ENCODE measurements at regions not wholly inside any gene's neighbourhood (a gene's known extent, or its start where the extent isn't known, plus 50 kb on each side); places are given as distances from the start of the nearest gene placed in this dataset.

GRCh38 chr5:5783021-5783420 lies 360.5 kb downstream of the ICE1 start:
- no peak for DNase-seq (ENCODE audit: low read depth)
- TF ChIP-seq, protein P1, sequence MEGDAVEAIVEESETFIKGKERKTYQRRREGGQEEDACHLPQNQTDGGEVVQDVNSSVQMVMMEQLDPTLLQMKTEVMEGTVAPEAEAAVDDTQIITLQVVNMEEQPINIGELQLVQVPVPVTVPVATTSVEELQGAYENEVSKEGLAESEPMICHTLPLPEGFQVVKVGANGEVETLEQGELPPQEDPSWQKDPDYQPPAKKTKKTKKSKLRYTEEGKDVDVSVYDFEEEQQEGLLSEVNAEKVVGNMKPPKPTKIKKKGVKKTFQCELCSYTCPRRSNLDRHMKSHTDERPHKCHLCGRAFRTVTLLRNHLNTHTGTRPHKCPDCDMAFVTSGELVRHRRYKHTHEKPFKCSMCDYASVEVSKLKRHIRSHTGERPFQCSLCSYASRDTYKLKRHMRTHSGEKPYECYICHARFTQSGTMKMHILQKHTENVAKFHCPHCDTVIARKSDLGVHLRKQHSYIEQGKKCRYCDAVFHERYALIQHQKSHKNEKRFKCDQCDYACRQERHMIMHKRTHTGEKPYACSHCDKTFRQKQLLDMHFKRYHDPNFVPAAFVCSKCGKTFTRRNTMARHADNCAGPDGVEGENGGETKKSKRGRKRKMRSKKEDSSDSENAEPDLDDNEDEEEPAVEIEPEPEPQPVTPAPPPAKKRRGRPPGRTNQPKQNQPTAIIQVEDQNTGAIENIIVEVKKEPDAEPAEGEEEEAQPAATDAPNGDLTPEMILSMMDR (IDR thresholded peaks at IDR 0.05; ENCODE audit: control insufficient read depth, insufficient read depth, low read depth, low read length, missing control alignments) = no peak
- H3K4me3 ChIP-seq (ENCODE audit: control insufficient read depth, low read depth, low read length) = no peak overlapping the region

GRCh38 chr5:5782402-5782801 lies 359.9 kb downstream of the ICE1 start:
- DNase-seq (ENCODE audit: low read depth) = no peak
- no peak overlapping the region for H3K4me3 ChIP-seq (ENCODE audit: control insufficient read depth, low read depth, low read length)
- TF ChIP-seq, protein P1 (IDR thresholded peaks at IDR 0.05; ENCODE audit: control insufficient read depth, insufficient read depth, low read depth, low read length, missing control alignments) = no peak

GRCh38 chr5:5781335-5781734 lies 358.9 kb downstream of the ICE1 start:
- TF ChIP-seq, protein P1 (IDR thresholded peaks at IDR 0.05; ENCODE audit: control insufficient read depth, insufficient read depth, low read depth, low read length, missing control alignments) = no peak
- H3K4me3 ChIP-seq (ENCODE audit: control insufficient read depth, low read depth, low read length) = no peak overlapping the region
- DNase-seq (ENCODE audit: low read depth) = no peak

DNA sequence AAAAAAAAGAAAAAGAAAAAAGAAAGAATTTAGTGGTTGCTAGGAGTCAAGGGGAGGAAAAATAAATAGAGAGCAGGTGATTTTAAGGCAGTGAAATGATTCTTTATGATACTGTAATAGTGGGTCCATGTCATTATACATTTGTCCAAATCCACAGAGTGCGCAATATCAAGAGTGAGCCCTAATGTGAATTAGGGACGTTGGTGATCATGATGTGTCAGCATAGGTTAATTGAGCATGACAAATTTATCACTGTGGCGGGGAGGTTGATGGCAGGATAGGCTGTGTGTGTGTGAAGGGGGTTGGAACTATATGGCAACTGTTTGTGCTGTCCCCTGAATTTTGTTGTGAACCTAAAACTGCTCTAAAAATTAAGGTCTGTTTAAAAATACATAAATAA lies 357.8 kb downstream of the ICE1 start:
- no peak for DNase-seq (ENCODE audit: low read depth)
- H3K4me3 ChIP-seq (ENCODE audit: control insufficient read depth, low read depth, low read length) = no peak overlapping the region
- TF ChIP-seq, protein P1 (IDR thresholded peaks at IDR 0.05; ENCODE audit: control insufficient read depth, insufficient read depth, low read depth, low read length, missing control alignments) = no peak

DNA sequence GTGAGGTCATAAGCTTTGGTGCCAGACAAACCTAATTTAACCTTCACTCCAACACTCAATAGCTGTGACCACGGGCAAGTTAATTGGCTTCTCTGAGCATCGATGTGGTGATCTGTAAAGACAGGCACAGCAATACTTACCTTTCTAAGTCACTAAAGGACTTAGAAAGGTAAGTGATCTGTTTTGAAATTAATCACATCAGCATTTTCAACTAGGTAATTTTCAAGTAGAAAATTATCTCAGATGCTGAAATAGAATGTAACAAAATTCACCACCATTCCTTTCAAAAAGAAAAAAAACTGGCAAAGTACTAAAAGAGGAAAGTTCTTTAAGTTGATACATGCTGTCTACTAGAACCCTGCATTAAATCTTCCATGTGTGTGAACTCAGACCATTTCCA lies 354.5 kb downstream of the ICE1 start:
- TF ChIP-seq, protein P1 (IDR thresholded peaks at IDR 0.05; ENCODE audit: control insufficient read depth, insufficient read depth, low read depth, low read length, missing control alignments) = no peak
- no peak overlapping the region for H3K4me3 ChIP-seq (ENCODE audit: control insufficient read depth, low read depth, low read length)
- no peak for DNase-seq (ENCODE audit: low read depth)

- TF ChIP-seq, protein P1 (IDR thresholded peaks at IDR 0.05; ENCODE audit: control insufficient read depth, insufficient read depth, low read depth, low read length, missing control alignments) = no peak
- DNase-seq (ENCODE audit: low read depth) = no peak
These were observed 349.7 kb downstream of the ICE1 start for GRCh38 chr5:5772202-5772601.

DNA sequence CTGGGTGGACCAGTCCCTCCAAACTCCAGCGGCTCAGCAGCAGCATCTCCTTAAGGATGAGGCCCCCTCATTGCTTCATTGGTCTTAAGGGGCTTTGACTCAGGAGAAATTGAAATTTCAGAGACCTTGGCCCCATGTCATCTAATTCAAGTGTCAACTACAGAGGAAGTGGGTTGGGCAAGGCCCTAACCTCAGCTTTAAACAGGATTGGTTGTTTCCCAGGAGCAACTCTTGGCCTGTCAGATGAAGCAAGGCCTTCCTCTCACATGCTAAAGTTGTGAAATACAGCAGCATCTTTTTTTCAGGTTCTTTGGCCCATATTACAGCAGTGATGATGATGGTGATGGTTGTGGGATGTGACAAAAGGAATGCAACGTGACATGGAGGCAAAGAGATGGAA lies 348.3 kb downstream of the ICE1 start:
- H3K4me3 ChIP-seq (ENCODE audit: control insufficient read depth, low read depth, low read length) = no peak overlapping the region
- DNase-seq (ENCODE audit: low read depth) = no peak
- TF ChIP-seq, protein P1 (IDR thresholded peaks at IDR 0.05; ENCODE audit: control insufficient read depth, insufficient read depth, low read depth, low read length, missing control alignments) = no peak

More at GRCh38 chr5:5772202-5772601, 349.7 kb downstream of the ICE1 start:
- no peak overlapping the region for H3K4me3 ChIP-seq (ENCODE audit: control insufficient read depth, low read depth, low read length)

Measured in AG09309 (cell line).